H1 (cell line): ENCODE measurements at regions not wholly inside any gene's neighbourhood (a gene's known extent, or its start where the extent isn't known, plus 50 kb on each side); places are given as distances from the start of the nearest gene placed in this dataset.

Experiments used
- CTCF ChIA-PET: fragments of 300-600 bp; sonication (Branson Sonifier 250); formaldehyde crosslinking; loops from one replicate; lab custom pipeline; 2021; ENCODE audit not compliant: partially characterized antibody; lab: Charles Lee
- POLR2A ChIA-PET: fragments of 300-600 bp; sonication (Branson Sonifier 250); formaldehyde crosslinking; loops from one replicate; lab custom pipeline; 2021; ENCODE audit warnings: inconsistent platforms; ENCODE audit not compliant: partially characterized antibody; lab: Charles Lee
- DNase-seq, 2 experiments: peaks; one replicate each; pipeline versions ENCODE4 v3.0.0 to v3.0.0-alpha.2; 2010 to 2022; ENCODE audit warnings: low spot score in 2 of 2, low read depth in 1 of 2, mixed read lengths in 1 of 2
- FAIRE-seq: peaks from 2 replicates; lab custom pipeline; 2011; peaks lifted over from hg19 to GRCh38; lab: Jason Lieb, UNC
- H2AFZ ChIP-seq: 2 replicates; pipeline ENCODE4 v1.8.1; 2012; ENCODE audit warnings: low read length, inconsistent platforms
- H2AK5ac ChIP-seq: 2 replicates; pipeline ENCODE4 v1.6.1; 2013; ENCODE audit warnings: low read depth, low read length
- H2BK120ac ChIP-seq: replicated peaks from 2 replicates; pipeline ENCODE3; 2013; ENCODE audit warnings: low read depth, low read length, inconsistent platforms
- H2BK12ac ChIP-seq: 2 replicates; pipeline ENCODE4 v1.6.1; 2013; ENCODE audit warnings: low read depth, low read length
- H2BK15ac ChIP-seq: 2 replicates; pipeline ENCODE4 v1.6.1; 2013; ENCODE audit warnings: low read length
- H2BK20ac ChIP-seq: 2 replicates; pipeline ENCODE4 v1.6.1; 2013; ENCODE audit warnings: low read length
- H2BK5ac ChIP-seq: 2 replicates; pipeline ENCODE4 v1.6.1; 2013; ENCODE audit warnings: low read depth, low read length
- H3K14ac ChIP-seq: 2 replicates; pipeline ENCODE4 v1.6.1; 2013; ENCODE audit warnings: inconsistent platforms; ENCODE audit not compliant: insufficient read length
- H3K18ac ChIP-seq: 2 replicates; pipeline ENCODE4 v1.6.1; 2013; ENCODE audit warnings: low read length; ENCODE audit errors: extremely low read depth
- H3K23ac ChIP-seq: 2 replicates; pipeline ENCODE4 v1.6.1; 2013; ENCODE audit warnings: inconsistent platforms; ENCODE audit not compliant: insufficient read length
- H3K23me2 ChIP-seq: 2 replicates; pipeline ENCODE4 v1.6.1; 2013; ENCODE audit warnings: low read depth, low read length
- H3K27ac ChIP-seq: 2 replicates; pipeline ENCODE4 v1.6.1; 2011; ENCODE audit warnings: low read depth, low read length, inconsistent platforms
- H3K27me3 ChIP-seq, 4 experiments: replicated peaks in 1 of 4; 1 replicate in 1 of 4; 2 replicates in 3 of 4; pipeline versions ENCODE4 v1.6.1 to v1.8.1; 2011 to 2013; ENCODE audit warnings: low read length in 3 of 4, mild to moderate bottlenecking in 3 of 4, inconsistent platforms in 2 of 4, mixed read lengths in 2 of 4, moderate library complexity in 1 of 4; ENCODE audit not compliant: control insufficient read depth in 3 of 4, insufficient read depth in 3 of 4; ENCODE audit errors: extremely low read depth in 1 of 4
- H3K36me3 ChIP-seq, 4 experiments: 2 replicates each; pipeline versions ENCODE4 v1.6.1 to v1.8.1; 2011 to 2013; ENCODE audit warnings: mild to moderate bottlenecking in 4 of 4, low read length in 3 of 4, moderate library complexity in 2 of 4, control low read depth in 1 of 4, inconsistent platforms in 1 of 4; ENCODE audit not compliant: insufficient read depth in 4 of 4, control insufficient read depth in 2 of 4
- H3K4ac ChIP-seq: replicated peaks from 2 replicates; pipeline ENCODE3; 2013; ENCODE audit warnings: low read length, low read depth, mixed read lengths, inconsistent platforms; ENCODE audit not compliant: insufficient read length
- H3K4me1 ChIP-seq, 4 experiments: replicated peaks in 1 of 4; 1 replicate in 1 of 4; 2 replicates in 3 of 4; pipeline versions ENCODE4 v1.6.1 to v1.8.1; 2011 to 2013; ENCODE audit warnings: low read length in 3 of 4, inconsistent platforms in 2 of 4, mixed read lengths in 1 of 4; ENCODE audit not compliant: insufficient read depth in 4 of 4, control insufficient read depth in 3 of 4
- H3K4me2 ChIP-seq, 2 experiments: 2 replicates each; pipeline versions ENCODE4 v1.6.1 to v1.8.1; 2011 to 2013; ENCODE audit warnings: low read depth in 2 of 2, low read length in 2 of 2, control low read depth in 1 of 2, inconsistent platforms in 1 of 2, mild to moderate bottlenecking in 1 of 2; ENCODE audit not compliant: insufficient read depth in 1 of 2
- H3K4me3 ChIP-seq, 4 experiments: fragments of 200-600, 300-600 bp in 1 of 4; sonication (generic), shearing (Covaris generic), sonication (Bioruptor Twin) in 1 of 4; 2 replicates each; pipeline versions ENCODE4 v1.5.1 to v1.8.1; 2011 to 2016; ENCODE audit warnings: low read length in 4 of 4, low read depth in 3 of 4, control low read depth in 2 of 4, inconsistent platforms in 2 of 4, mild to moderate bottlenecking in 2 of 4, mixed read lengths in 1 of 4, moderate library complexity in 1 of 4; ENCODE audit not compliant: insufficient read depth in 2 of 4; ENCODE audit errors: extremely low read depth in 1 of 4
- H3K56ac ChIP-seq: replicated peaks from 2 replicates; pipeline ENCODE3; 2013; ENCODE audit warnings: low read depth, mild to moderate bottlenecking, mixed read lengths, low read length, inconsistent platforms; ENCODE audit not compliant: insufficient read length
- H3K79me1 ChIP-seq: 2 replicates; pipeline ENCODE4 v1.6.1; 2013; ENCODE audit warnings: low read depth, low read length, control low read depth
- H3K79me2 ChIP-seq, 2 experiments: 2 replicates each; pipeline versions ENCODE4 v1.6.1 to v1.8.1; 2012 to 2013; ENCODE audit warnings: low read length in 2 of 2, mild to moderate bottlenecking in 2 of 2, inconsistent platforms in 1 of 2; ENCODE audit not compliant: insufficient read depth in 2 of 2, control insufficient read depth in 1 of 2
- H3K9ac ChIP-seq, 4 experiments: replicated peaks in 1 of 4; 1 replicate in 1 of 4; 2 replicates in 3 of 4; pipeline versions ENCODE4 v1.6.1 to v1.8.1; 2011 to 2013; ENCODE audit warnings: low read depth in 3 of 4, low read length in 3 of 4, control low read depth in 2 of 4, mild to moderate bottlenecking in 2 of 4, moderate library complexity in 2 of 4, inconsistent platforms in 1 of 4; ENCODE audit errors: extremely low read depth in 1 of 4
- H3K9me3 ChIP-seq, 2 experiments: 2 replicates each; pipeline versions ENCODE4 v1.6.1 to v1.8.1; 2012 to 2013; ENCODE audit warnings: mild to moderate bottlenecking in 2 of 2, moderate library complexity in 2 of 2, control low read depth in 1 of 2, inconsistent platforms in 1 of 2, low read depth in 1 of 2, low read length in 1 of 2, mixed read lengths in 1 of 2; ENCODE audit not compliant: insufficient read depth in 2 of 2
- H4K20me1 ChIP-seq, 2 experiments: replicated peaks in 1 of 2; 2 replicates each; pipeline versions ENCODE3 to v1.8.1; 2011 to 2013; ENCODE audit warnings: inconsistent platforms in 2 of 2, low read length in 2 of 2, mild to moderate bottlenecking in 1 of 2; ENCODE audit not compliant: insufficient read depth in 2 of 2, control insufficient read depth in 1 of 2
- H4K5ac ChIP-seq: 2 replicates; pipeline ENCODE4 v1.6.1; 2013; ENCODE audit warnings: low read length, low read depth, mixed read lengths, inconsistent platforms; ENCODE audit not compliant: insufficient read length
- H4K8ac ChIP-seq: 2 replicates; pipeline ENCODE4 v1.8.0; 2013; ENCODE audit warnings: mild to moderate bottlenecking, moderate library complexity, low read length, inconsistent platforms; ENCODE audit not compliant: insufficient read depth; ENCODE audit errors: extremely low read depth
- H4K91ac ChIP-seq: replicated peaks from 2 replicates; pipeline ENCODE3; 2013; ENCODE audit warnings: low read length, mixed read lengths, inconsistent platforms; ENCODE audit not compliant: insufficient read length
- CBX8 ChIP-seq: fragments of 300-800, 300-1000 bp; sonication (generic); IDR thresholded peaks from 2 replicates; pipeline ENCODE4 v1.7.1; 2016; ENCODE audit warnings: low read depth, low read length, borderline replicate concordance
- CHD2 ChIP-seq: IDR thresholded peaks from 2 replicates; pipeline ENCODE4 v1.6.1; 2012; ENCODE audit warnings: low read length, improper control_type of control experiment
- EGR1 ChIP-seq: IDR thresholded peaks from 2 replicates; pipeline ENCODE4 v1.6.1; 2011; ENCODE audit warnings: low read depth, low read length, borderline replicate concordance
- GABPA ChIP-seq: IDR thresholded peaks from 2 replicates; pipeline ENCODE4 v1.6.1; 2011; ENCODE audit warnings: mild to moderate bottlenecking, low read length, moderate library complexity, borderline replicate concordance; ENCODE audit not compliant: insufficient read depth
- POLR2A ChIP-seq, 2 experiments: IDR thresholded peaks; 1 replicate in 1 of 2; 2 replicates in 1 of 2; pipeline ENCODE4 v1.6.1; 2011; ENCODE audit warnings: low read depth in 2 of 2, low read length in 2 of 2, mild to moderate bottlenecking in 2 of 2; ENCODE audit errors: control extremely low read depth in 1 of 2
- RBBP5 ChIP-seq: IDR thresholded peaks from 2 replicates; pipeline ENCODE4 v1.7.1; 2012; ENCODE audit warnings: low read depth, mild to moderate bottlenecking, inconsistent platforms, low read length, moderate library complexity, borderline replicate concordance
- SAP30 ChIP-seq: fragments of 300-600 bp; sonication (generic); IDR thresholded peaks from 2 replicates; pipeline ENCODE4 v1.7.1; 2012; ENCODE audit warnings: low read length, moderate library complexity, mild to moderate bottlenecking, inconsistent platforms; ENCODE audit not compliant: insufficient read depth, insufficient replicate concordance
- SP2 ChIP-seq: IDR thresholded peaks from 2 replicates; pipeline ENCODE4 v1.6.1; 2012; ENCODE audit warnings: mild to moderate bottlenecking, low read length, inconsistent platforms
- WGBS, 2 experiments: shearing (Covaris generic) in 1 of 2; methylation state at CpG; one replicate each; pipeline versions ENCODE4 v1.1.6 to v1.1.7; 2013 to 2015; ENCODE audit warnings: low lambda C conversion rate in 2 of 2, mixed read lengths in 2 of 2, inconsistent platforms in 1 of 2, low coverage in 1 of 2, missing lambda C conversion rate in 1 of 2; ENCODE audit not compliant: insufficient replicate concordance in 2 of 2, insufficient coverage in 1 of 2, insufficient read length in 1 of 2; ENCODE audit errors: extremely low coverage in 1 of 2, missing lambda C conversion rate in 1 of 2; 5-methylcytosine and 5-hydroxymethylcytosine counted together

- Histone ChIP-seq H2BK120ac (no peak overlapping the region), H2AFZ (no peak overlapping the region), H3K56ac (no peak overlapping the region), H4K20me1 (no peaks in the 10 kb centered on the region), H3K14ac (no peak overlapping the region), H3K23ac (no peak overlapping the region), H3K4me3 (no peak overlapping the region), H3K79me1 (no peaks in the 10 kb centered on the region), H3K4me2 (no peak overlapping the region), H3K4me1 (no peaks in the 10 kb centered on the region), H3K4ac (no peak overlapping the region), H4K5ac (no peak overlapping the region), H4K91ac (no peak overlapping the region), H3K23me2 (no peaks in the 10 kb centered on the region), H2BK15ac (no peak overlapping the region), H2BK5ac (no peak overlapping the region), H3K9me3 (no peaks in the 10 kb centered on the region), H2BK12ac (no peak overlapping the region), H3K27ac (no peak overlapping the region), H3K36me3 (no peaks in the 10 kb centered on the region), H3K27me3 (no peaks in the 10 kb centered on the region), H3K79me2 (no peaks in the 10 kb centered on the region), H2BK20ac (no peak overlapping the region), H3K18ac (no peak overlapping the region), H2AK5ac (no peak overlapping the region), H4K8ac (no peak overlapping the region), H3K9ac (no peak overlapping the region)
- ChIA-PET CTCF (no interaction called here), POLR2A (no interaction called here)
- 92% methylated on average over 1 of the region's 1 CpG; no CpG with 5 or more reads in 1 of the 2 experiments for WGBS, 2 experiments
- no peak for FAIRE-seq
- no peak for DNase-seq
- TF ChIP-seq EGR1: no peak
- TF ChIP-seq GABPA: no peak
- TF ChIP-seq CBX8: no peak
- no peak for TF ChIP-seq CHD2
- no peak for TF ChIP-seq SP2
- TF ChIP-seq RBBP5: no peak
- no peak for TF ChIP-seq POLR2A (IDR thresholded peaks at IDR 0.05; ENCODE audit: control extremely low read depth in 1 of 2, low read depth in 2 of 2, low read length in 2 of 2)
- no peak for TF ChIP-seq SAP30
Observed at GRCh38 chrX:146934256-146934655, 119.7 kb upstream of the CXorf51A start.
